ENCODE measurements at regions not wholly inside any gene's neighbourhood (a gene's known extent, or its start where the extent isn't known, plus 50 kb on each side); places are given as distances from the start of the nearest gene placed in this dataset.

DNA sequence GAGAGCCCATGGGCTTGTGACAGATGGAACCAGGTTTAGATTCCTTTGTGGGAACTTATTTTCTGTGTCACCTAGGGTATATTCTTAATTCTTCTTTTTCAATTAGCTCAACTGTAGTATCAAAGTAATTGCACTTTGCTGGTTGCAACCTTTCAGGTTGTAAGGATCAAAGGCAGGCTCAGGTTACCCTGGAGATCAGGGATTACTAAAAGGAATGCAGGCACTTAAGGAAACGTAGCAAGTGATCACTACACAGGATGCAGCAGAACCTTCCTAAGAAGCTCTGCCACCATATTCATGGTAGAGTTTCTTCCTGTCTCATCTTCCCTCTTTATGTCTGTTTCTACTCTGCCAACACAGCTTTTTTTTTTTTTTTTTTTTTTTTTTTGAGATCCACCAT lies 133.2 kb upstream of the JAG1 start:
- DNase-seq, result no peak

- no peak for DNase-seq
Measured at GRCh38 chr20:10812759-10813327, 139.0 kb upstream of the JAG1 start.

DNA sequence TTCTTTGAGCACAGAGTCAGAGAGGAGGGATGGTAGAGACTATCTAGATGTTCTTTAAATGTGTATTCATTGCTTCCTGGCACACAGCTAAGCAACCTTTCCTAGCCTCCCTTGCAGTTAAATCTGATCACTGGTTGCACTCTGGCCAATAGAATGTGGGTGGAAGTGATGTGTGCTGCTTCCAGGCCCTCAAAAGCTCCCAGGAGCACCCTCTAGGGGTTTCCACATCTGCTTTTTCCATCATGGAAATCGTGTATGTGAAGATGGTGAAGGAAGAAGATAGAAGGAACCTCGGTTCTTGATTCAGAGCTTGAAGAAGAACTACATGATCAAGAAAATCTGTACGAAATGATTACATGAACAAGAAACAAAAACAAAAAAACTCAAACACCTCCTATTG lies 149.8 kb upstream of the JAG1 start:
- DNase-seq, result no peak

DNA sequence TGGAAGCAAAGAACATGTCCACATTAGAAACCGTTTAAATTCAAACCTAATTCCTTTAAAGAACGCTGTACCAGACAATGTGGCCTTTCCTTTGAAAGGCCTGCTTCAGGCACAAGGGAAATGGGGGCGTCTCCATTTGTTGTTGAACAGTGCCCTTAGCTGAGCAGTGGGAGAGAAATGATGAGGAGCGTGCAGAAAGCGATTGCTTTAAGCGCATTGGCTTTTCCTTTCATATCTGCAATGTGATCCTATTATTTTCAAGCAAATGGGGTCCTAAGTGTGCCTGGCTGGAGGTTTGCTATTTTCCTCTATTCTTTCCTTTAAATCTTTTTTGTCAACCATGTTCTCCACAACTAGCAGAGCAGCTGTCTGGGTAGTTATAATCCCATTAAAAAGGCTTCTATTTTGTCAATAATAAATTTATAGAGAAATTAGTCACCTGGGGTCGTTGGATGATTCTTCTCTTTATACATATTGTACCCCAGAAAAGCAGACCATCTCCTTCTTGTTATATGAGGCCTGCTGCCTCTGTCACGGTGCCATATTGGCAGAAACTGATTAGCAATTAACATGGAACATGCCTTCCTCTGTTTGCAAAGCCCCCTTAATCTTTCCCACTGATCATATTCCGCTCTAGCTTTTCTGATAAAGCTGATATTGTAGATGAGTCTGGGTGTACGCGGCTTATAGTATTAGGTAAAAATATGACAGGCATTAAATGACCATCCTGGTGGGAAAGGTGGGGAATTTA lies 151.1 kb upstream of the JAG1 start:
- DNase-seq, result no peak

- DNase-seq, result no peak
Measured at GRCh38 chr20:10826111-10826510, 152.3 kb upstream of the JAG1 start.

- no peak for DNase-seq
Measured at GRCh38 chr20:10828180-10828579, 154.4 kb upstream of the JAG1 start.

GRCh38 chr20:10832141-10832540 lies 158.3 kb upstream of the JAG1 start:
- no peak for DNase-seq

DNA sequence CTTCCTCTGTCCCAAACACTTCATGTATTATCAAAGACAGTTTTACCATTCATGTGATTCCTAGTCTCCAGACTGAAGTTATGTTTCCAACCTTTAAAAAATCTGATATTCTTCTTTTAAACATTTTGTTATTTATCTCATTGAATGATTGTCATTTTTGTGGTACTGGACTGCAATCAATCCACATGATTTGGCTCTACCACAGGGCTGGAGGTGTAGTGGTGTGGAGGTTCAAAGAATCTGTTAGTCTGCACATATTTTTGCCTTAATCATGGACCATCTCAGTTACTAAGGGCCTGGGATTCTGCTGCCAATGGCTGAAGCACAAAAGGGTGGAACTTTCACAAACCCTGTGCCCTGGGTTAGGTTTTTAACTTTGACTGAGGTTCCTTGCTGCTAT lies 164.1 kb upstream of the JAG1 start:
- no peak for DNase-seq

DNA sequence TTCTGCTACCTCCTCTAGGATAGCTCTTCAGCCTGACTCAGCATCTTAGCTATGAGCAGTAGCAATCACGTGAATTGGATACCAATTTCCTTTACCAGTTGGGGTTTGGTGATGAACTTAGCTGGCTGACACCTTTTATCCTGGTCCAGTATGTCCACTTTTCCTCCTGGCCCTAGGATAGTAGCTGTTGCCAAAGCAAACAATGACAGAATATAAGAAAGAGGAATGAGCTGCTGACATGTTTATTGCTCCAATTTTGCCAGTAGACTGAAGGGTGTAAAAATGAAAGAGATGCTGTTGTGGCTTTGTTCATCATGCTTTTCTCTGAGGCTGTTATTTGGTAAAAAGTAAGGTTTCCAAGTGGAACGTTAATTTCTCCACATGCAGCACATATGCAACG lies 168.3 kb upstream of the JAG1 start:
- no peak for DNase-seq

DNA sequence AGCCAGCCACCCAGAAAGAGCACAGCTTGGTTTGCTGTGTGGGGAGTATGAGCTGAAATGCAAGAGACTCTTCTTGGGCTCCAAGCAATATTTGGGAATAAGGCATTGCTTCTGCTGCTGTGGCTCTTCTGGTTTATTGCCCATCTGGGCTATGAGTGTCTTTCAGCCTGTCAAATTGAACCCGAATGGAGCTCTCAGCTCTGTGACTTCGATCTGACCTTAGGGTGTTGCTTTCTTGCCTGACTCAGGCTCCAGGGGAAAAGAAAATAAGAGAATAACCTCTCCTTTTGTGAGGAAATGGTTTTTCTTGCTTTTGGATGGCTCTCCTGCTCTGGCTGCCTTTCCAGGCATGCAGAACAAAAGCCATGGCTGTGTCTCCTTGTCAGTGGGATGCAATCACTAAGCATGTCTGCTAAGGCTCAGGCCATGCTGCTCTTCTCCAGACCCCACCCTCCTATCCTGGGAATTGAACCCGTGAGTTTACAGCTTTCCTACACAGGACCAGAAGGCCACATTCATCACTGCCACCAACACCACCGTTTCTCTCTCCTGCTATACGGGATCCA lies 169.4 kb upstream of the JAG1 start:
- no peak for DNase-seq

GRCh38 chr20:10846766-10847165 lies 173.0 kb upstream of the JAG1 start:
- DNase-seq, result no peak

GRCh38 chr20:10848810-10849370 lies 175.1 kb upstream of the JAG1 start:
- DNase-seq, result no peak

DNA sequence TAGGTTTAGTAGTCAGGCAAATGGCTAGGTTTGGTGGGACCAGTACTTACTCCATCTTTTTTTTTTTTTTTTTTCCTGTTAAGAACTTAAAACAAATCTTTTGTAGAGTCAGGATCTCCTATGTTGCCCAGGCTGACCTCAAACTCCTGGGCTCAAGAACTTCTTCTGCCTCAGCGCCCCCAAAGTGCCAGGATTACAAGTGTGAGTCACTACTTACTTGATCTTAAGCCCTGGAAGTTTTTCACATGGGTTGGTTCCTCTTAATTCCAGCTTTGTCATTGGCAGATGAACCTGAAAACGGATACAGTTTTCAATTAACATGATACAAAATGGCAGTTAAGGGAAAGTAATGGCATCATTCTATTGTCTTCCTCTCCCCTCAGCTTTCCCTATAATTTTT lies 179.4 kb upstream of the JAG1 start:
- no peak for DNase-seq

- no peak for DNase-seq
Measured at GRCh38 chr20:10853731-10854130, 179.9 kb upstream of the JAG1 start.

GRCh38 chr20:10854976-10855375 lies 181.2 kb upstream of the JAG1 start:
- DNase-seq, result no peak

- DNase-seq, result no peak
Measured at GRCh38 chr20:10855778-10856177, 182.0 kb upstream of the JAG1 start.

DNA sequence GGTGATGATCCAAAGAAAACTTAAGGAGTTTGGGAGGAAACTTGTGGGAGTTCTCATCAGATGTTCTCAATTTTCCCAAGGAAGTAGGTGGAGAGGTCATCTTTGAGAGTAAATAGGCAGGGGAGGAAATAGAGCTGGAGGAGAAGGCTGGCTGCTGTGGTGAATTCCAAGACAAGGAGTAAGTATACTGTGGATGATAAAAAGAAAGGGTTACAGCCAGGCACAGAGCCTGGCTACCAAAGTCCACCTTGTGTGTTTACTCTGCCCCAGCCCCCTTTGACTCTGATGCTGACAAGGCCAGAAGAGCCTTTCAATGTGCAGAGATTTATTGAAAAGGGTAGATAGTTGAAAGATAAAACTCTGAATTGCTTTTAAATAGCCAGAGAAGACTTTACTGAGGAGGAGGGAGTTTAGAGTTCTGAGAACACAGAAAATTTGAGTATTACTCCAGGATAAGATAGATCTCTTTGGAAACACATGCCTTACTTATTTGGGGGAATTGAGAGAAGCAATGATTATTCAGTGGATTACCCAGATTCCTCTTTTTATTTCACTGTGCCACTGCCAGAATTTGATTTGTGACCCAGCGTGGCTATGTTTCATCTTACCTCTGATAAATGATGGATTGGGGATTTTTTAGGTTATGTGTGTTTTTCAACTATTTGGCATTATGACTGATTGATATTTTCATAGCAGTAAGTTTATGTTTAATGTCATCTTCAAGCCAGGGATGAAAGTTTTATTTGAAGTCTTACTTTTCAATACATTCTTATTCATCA lies 182.6 kb upstream of the JAG1 start:
- no peak for DNase-seq

DNA sequence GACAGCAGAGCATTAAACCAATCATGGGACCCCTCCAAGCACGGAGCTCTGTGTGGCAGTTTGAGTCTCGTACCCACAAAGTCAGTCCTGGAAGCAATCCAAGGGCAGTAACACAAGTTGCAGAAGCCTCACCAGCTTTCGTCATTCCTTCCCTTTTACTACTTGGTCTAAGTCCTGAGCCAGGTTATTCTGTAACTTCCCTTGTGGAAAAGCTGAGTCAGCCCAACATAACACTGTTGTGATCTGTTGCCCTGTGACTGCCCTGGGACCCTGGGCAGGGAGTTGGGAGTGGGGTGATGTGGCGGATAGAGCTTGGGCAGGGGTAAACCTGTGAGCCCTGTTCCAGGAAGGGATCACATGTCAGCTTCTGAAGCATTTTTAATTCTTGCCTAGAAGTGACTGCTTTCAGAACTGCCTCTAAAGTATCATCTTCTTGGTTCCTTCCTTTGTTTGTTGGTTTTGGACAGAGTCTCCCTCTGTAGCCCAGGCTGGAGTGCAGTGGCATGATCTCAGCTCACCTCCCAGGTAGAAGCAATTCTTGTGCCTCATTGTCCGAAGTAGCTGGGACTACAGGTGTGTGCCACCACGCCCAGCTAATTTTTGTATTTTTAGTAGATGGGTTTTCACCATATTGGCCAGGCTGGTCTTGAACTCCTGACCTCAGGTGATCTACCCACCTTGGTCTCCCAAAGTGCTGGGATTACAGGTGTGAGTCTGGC lies 183.7 kb upstream of the JAG1 start:
- DNase-seq, result no peak

GRCh38 chr20:10861090-10861489 lies 187.3 kb upstream of the JAG1 start:
- DNase-seq, result no peak

DNA sequence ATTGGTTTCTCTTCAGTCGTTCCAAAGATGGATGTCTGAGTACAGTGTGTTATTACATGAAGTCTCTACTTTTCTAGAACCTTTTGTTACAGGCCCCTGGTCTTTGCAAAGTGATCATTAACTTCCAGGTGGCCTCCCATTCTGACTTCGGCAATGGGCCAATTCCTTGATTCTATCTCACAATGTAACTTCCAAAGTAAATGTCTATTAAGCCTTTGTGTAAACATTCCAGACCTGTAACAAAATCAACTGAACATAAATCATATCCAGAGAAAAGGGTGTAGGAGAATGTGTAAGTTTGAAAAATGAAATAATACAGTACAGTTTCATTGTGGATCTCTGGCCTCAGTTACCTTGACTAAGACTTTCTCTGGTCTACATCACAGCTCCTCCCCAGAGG lies 187.8 kb upstream of the JAG1 start:
- DNase-seq, result no peak

GRCh38 chr20:10863337-10864060 lies 189.7 kb upstream of the JAG1 start:
- no peak for DNase-seq

DNA sequence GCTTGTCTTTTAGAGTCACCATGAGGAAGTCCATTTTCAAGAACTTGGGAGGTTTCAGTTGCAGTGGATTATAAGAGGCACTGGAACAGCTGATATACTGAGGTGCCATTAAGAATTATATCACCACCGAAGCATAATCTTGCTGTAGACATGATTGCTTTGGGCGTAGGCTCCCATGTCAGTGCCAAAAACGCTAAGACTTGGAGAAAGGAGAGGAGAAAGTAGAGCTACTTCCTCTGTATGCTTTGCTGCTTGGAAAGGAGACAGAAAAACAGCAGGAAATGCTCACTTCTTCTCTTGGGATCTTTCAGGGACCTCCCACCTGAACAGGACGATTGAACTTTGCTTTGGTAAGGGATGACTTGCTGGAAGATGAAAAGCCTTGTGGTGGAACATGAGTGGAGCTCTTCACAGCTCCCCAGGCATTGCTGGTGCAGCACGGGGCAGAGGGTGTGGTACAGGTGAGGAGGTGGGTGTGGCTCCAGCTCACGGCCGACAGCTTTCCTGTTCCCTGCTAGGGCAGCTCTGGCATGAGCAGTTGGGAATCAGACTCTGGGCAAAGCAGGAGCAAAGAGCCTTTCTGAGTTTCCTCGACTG lies 190.4 kb upstream of the JAG1 start:
- no peak for DNase-seq
